Mesenchymal stem cell (in vitro differentiated cells and primary cell): ENCODE measurements at regions not wholly inside any gene's neighbourhood (a gene's known extent, or its start where the extent isn't known, plus 50 kb on each side); places are given as distances from the start of the nearest gene placed in this dataset.

Source experiments
- DNase-seq: peaks from one replicate; pipeline ENCODE4 v3.0.0-alpha.2; 2013
- H2AFZ ChIP-seq: one replicate; pipeline ENCODE4 v1.6.1; 2013; ENCODE audit warnings: low read depth, mild to moderate bottlenecking, control low read depth, inconsistent platforms, low read length, moderate library complexity
- H2AK5ac ChIP-seq: 2 replicates; pipeline ENCODE4 v1.6.1; 2013; ENCODE audit warnings: low read length, moderate library complexity, mild to moderate bottlenecking, inconsistent platforms; ENCODE audit not compliant: severe bottlenecking
- H2BK120ac ChIP-seq: one replicate; pipeline ENCODE4 v1.6.1; 2013; ENCODE audit warnings: low read depth, mild to moderate bottlenecking, inconsistent platforms, low read length, moderate library complexity
- H2BK12ac ChIP-seq, 2 experiments: one replicate each; pipeline ENCODE4 v1.6.1; 2013; ENCODE audit warnings: inconsistent platforms in 2 of 2, low read length in 2 of 2, mild to moderate bottlenecking in 2 of 2, moderate library complexity in 2 of 2, control low read depth in 1 of 2
- H2BK15ac ChIP-seq: one replicate; pipeline ENCODE4 v1.6.1; 2013; ENCODE audit warnings: mild to moderate bottlenecking, low read depth, inconsistent platforms; ENCODE audit not compliant: poor library complexity, severe bottlenecking
- H2BK5ac ChIP-seq: 2 replicates; pipeline ENCODE4 v1.6.1; 2013; ENCODE audit warnings: low read depth, mild to moderate bottlenecking, low read length, control low read depth, inconsistent platforms; ENCODE audit not compliant: poor library complexity, severe bottlenecking
- H3K14ac ChIP-seq, 2 experiments: one replicate each; pipeline ENCODE4 v1.6.1; 2013; ENCODE audit warnings: inconsistent platforms in 2 of 2, low read length in 2 of 2, control low read depth in 1 of 2, mild to moderate bottlenecking in 1 of 2, moderate library complexity in 1 of 2
- H3K18ac ChIP-seq, 2 experiments: one replicate each; pipeline ENCODE4 v1.6.1; 2013; ENCODE audit warnings: inconsistent platforms in 2 of 2, low read length in 2 of 2, control low read depth in 1 of 2, low read depth in 1 of 2, mild to moderate bottlenecking in 1 of 2
- H3K23ac ChIP-seq, 2 experiments: one replicate each; pipeline ENCODE4 v1.6.1; 2013; ENCODE audit warnings: inconsistent platforms in 2 of 2, low read length in 2 of 2, mild to moderate bottlenecking in 2 of 2, moderate library complexity in 2 of 2, control low read depth in 1 of 2
- H3K27ac ChIP-seq: 2 replicates; pipeline ENCODE4 v1.5.1; 2013; ENCODE audit warnings: mild to moderate bottlenecking, moderate library complexity, low read length, control low read depth, inconsistent platforms; ENCODE audit not compliant: poor library complexity, severe bottlenecking
- H3K27me3 ChIP-seq, 2 experiments: 2 replicates each; pipeline versions ENCODE4 v1.6.1 to v1.7.0; 2013; ENCODE audit warnings: low read length in 2 of 2, mild to moderate bottlenecking in 2 of 2, moderate library complexity in 2 of 2, control low read depth in 1 of 2, inconsistent platforms in 1 of 2; ENCODE audit not compliant: control insufficient read depth in 1 of 2, insufficient read depth in 1 of 2
- H3K36me3 ChIP-seq, 2 experiments: 2 replicates each; pipeline versions ENCODE4 v1.6.1 to v1.7.0; 2013; ENCODE audit warnings: low read length in 2 of 2, control low read depth in 1 of 2, inconsistent platforms in 1 of 2, low read depth in 1 of 2, mild to moderate bottlenecking in 1 of 2; ENCODE audit not compliant: insufficient read depth in 2 of 2, control insufficient read depth in 1 of 2
- H3K4ac ChIP-seq, 2 experiments: one replicate each; pipeline ENCODE4 v1.6.1; 2013; ENCODE audit warnings: inconsistent platforms in 2 of 2, low read length in 2 of 2, mild to moderate bottlenecking in 2 of 2, moderate library complexity in 2 of 2, control low read depth in 1 of 2, low read depth in 1 of 2
- H3K4me1 ChIP-seq: 2 replicates; pipeline ENCODE4 v1.6.1; 2013; ENCODE audit warnings: low read depth, low read length, control low read depth; ENCODE audit not compliant: control insufficient read depth, insufficient read depth
- H3K4me2 ChIP-seq: 2 replicates; pipeline ENCODE4 v1.6.1; 2013; ENCODE audit warnings: low read length, mild to moderate bottlenecking, inconsistent platforms; ENCODE audit not compliant: poor library complexity, severe bottlenecking
- H3K4me3 ChIP-seq, 2 experiments: 2 replicates each; pipeline versions ENCODE4 v1.5.1 to v1.7.0; 2013; ENCODE audit warnings: low read length in 2 of 2, mild to moderate bottlenecking in 2 of 2, control low read depth in 1 of 2, low read depth in 1 of 2; ENCODE audit not compliant: insufficient read depth in 1 of 2
- H3K79me1 ChIP-seq: replicated peaks from 2 replicates; pipeline ENCODE4 v1.6.1; 2013; ENCODE audit warnings: mild to moderate bottlenecking, control low read depth, low read length, inconsistent platforms; ENCODE audit not compliant: poor library complexity, severe bottlenecking
- H3K9ac ChIP-seq: 2 replicates; pipeline ENCODE4 v1.7.0; 2013; ENCODE audit warnings: mild to moderate bottlenecking, low read length, moderate library complexity
- H3K9me3 ChIP-seq: 2 replicates; pipeline ENCODE4 v1.7.0; 2013; ENCODE audit warnings: mild to moderate bottlenecking, low read length; ENCODE audit not compliant: control insufficient read depth
- H4K8ac ChIP-seq: one replicate; pipeline ENCODE4 v1.6.1; 2013; ENCODE audit warnings: inconsistent platforms, mild to moderate bottlenecking, low read length, moderate library complexity
- H4K91ac ChIP-seq: one replicate; pipeline ENCODE4 v1.6.1; 2013; ENCODE audit warnings: mild to moderate bottlenecking, low read length, inconsistent platforms
- WGBS: methylation state at CpG from one replicate; pipeline ENCODE4 v1.1.7; 2013; ENCODE audit warnings: mixed read lengths; 5-methylcytosine and 5-hydroxymethylcytosine counted together

DNA sequence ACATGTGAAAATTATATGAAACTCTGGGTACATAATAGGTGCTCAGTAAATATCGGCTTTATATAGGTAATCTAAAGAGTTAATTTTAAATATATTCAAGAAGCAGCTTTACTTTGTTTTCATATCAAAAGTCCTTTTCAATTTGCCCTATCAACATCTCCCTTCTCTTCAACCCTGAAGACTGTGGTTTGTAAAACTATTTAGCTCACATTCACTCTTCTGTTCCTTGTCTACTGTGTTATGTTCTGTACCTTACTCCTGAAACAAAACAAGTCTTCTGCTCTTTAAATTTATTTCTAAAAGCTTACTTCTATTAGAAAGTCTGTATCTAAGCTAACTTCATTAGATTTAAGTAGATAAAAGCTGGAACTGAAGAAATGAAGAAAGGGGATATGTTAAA, 301.7 kb upstream of the PMFBP1 start:
- Histone ChIP-seq H3K9ac (no peak overlapping the region), H3K27me3 (no peaks in the 10 kb centered on the region), H4K8ac (no peak overlapping the region), H3K18ac (no peak overlapping the region), H2BK5ac (no peak overlapping the region), H3K36me3 (no peaks in the 10 kb centered on the region), H3K4me3 (no peak overlapping the region), H3K4ac (no peak overlapping the region), H3K14ac (no peak overlapping the region), H2BK15ac (no peak overlapping the region), H3K79me1 (no peaks in the 10 kb centered on the region), H2AK5ac (no peak overlapping the region), H3K23ac (no peak overlapping the region), H3K9me3 (no peaks in the 10 kb centered on the region), H2BK120ac (no peak overlapping the region), H4K91ac (no peak overlapping the region), H3K4me1 (no peaks in the 10 kb centered on the region), H2AFZ (no peak overlapping the region), H3K27ac (no peak overlapping the region), H2BK12ac (no peak overlapping the region), H3K4me2 (no peak overlapping the region)
- no CpG with 5 or more reads among the region's 1 CpG for WGBS
- DNase-seq: no peak

- no peaks in the 10 kb centered on the region for H3K4me1 ChIP-seq
- no peak overlapping the region for H2BK15ac ChIP-seq
- H2BK5ac ChIP-seq: no peak overlapping the region
- H2BK12ac ChIP-seq: no peak overlapping the region
- no peak overlapping the region for H3K14ac ChIP-seq
- H3K9me3 ChIP-seq: no peaks in the 10 kb centered on the region
- H3K9ac ChIP-seq: no peak overlapping the region
- H2AFZ ChIP-seq: no peak overlapping the region
- no peak overlapping the region for H4K91ac ChIP-seq
- H3K4me3 ChIP-seq: no peak overlapping the region
- H2AK5ac ChIP-seq: no peak overlapping the region
- no peak overlapping the region for H4K8ac ChIP-seq
- H3K36me3 ChIP-seq: no peaks in the 10 kb centered on the region
- H3K27me3 ChIP-seq: no peaks in the 10 kb centered on the region
- 96% methylated on average over 9 of the region's 12 CpGs for WGBS
- H3K23ac ChIP-seq: no peak overlapping the region
- no peak overlapping the region for H3K27ac ChIP-seq
- H3K4me2 ChIP-seq: no peak overlapping the region
- no peak for DNase-seq
- no peaks in the 10 kb centered on the region for H3K79me1 ChIP-seq
- no peak overlapping the region for H2BK120ac ChIP-seq
- H3K18ac ChIP-seq: no peak overlapping the region
- H3K4ac ChIP-seq: no peak overlapping the region
Observed at GRCh38 chr16:72471317-72471924, 299.5 kb upstream of the PMFBP1 start.

DNA sequence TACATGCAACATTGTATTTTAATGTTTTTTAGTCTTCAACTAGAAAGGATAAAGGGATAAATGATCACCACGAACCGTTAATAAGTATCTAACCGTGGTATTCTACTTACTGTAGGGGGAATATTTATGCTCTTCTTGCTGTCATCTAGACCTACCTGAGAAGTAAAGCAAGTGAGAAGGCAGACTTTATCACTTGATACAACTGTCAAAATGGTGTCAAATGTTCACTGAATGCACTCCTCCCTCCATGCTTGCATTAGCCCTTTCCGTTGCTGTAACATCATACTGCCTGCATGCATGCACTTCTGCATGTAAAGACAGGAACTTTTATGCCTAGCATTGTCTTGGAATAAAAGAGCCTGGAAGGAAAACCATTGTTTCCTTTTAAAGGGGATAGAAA, 298.6 kb upstream of the PMFBP1 start:
- Histone ChIP-seq H3K27me3 (no peaks in the 10 kb centered on the region), H3K36me3 (no peaks in the 10 kb centered on the region), H3K4me1 (no peaks in the 10 kb centered on the region), H3K9ac (no peak overlapping the region), H4K8ac (no peak overlapping the region), H3K14ac (no peak overlapping the region), H2BK120ac (no peak overlapping the region), H3K4me2 (no peak overlapping the region), H2AFZ (no peak overlapping the region), H2BK12ac (no peak overlapping the region), H3K23ac (no peak overlapping the region), H2AK5ac (no peak overlapping the region), H2BK5ac (no peak overlapping the region), H2BK15ac (no peak overlapping the region), H3K4me3 (no peak overlapping the region), H4K91ac (no peak overlapping the region), H3K4ac (no peak overlapping the region), H3K18ac (no peak overlapping the region), H3K9me3 (no peaks in the 10 kb centered on the region), H3K79me1 (no peaks in the 10 kb centered on the region), H3K27ac (no peak overlapping the region)
- 100% methylated on average over 3 of the region's 4 CpGs for WGBS
- DNase-seq: no peak

DNA sequence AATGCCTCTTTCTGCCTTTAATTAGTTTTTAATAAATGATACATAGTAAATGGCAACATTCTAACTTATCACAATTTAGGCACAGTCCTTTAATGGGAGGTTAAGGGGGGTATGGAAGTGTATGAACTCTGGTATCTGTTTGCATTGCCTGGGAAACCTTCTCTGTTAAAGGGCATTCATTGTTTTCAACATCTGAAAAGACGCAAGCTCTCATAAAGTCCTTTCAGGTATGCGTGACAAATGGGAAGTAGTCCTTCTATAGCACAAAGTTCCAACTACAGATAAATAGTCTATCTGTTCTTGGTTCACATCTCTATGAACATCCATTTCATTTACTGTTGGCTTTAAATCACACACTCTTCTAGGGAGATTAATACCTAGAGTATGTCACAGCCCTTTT, 298.0 kb upstream of the PMFBP1 start:
- no peak overlapping the region for H3K4me3 ChIP-seq
- 100% methylated on average over 2 of the region's 2 CpGs for WGBS

More for the DNA sequence above, 298.0 kb upstream of the PMFBP1 start:
- H2BK15ac ChIP-seq: no peak overlapping the region
- no peak overlapping the region for H2BK120ac ChIP-seq
- no peak overlapping the region for H4K8ac ChIP-seq
- H2BK5ac ChIP-seq: no peak overlapping the region
- no peak overlapping the region for H3K27ac ChIP-seq
- no peak overlapping the region for H3K9ac ChIP-seq
- H2AFZ ChIP-seq: no peak overlapping the region
- no peak overlapping the region for H2BK12ac ChIP-seq
- no peak overlapping the region for H4K91ac ChIP-seq
- no peaks in the 10 kb centered on the region for H3K79me1 ChIP-seq
- no peak for DNase-seq
- no peak overlapping the region for H3K18ac ChIP-seq
- H3K4ac ChIP-seq: no peak overlapping the region
- H3K14ac ChIP-seq: no peak overlapping the region
- no peaks in the 10 kb centered on the region for H3K4me1 ChIP-seq
- H3K23ac ChIP-seq: no peak overlapping the region
- no peak overlapping the region for H2AK5ac ChIP-seq
- no peaks in the 10 kb centered on the region for H3K36me3 ChIP-seq
- H3K27me3 ChIP-seq: no peaks in the 10 kb centered on the region
- no peak overlapping the region for H3K4me2 ChIP-seq
- H3K9me3 ChIP-seq: no peaks in the 10 kb centered on the region
